NCI-H2107 treated with DMSO at 0.1 percent for 48 hours (cell line): ENCODE measurements at regions not wholly inside any gene's neighbourhood (a gene's known extent, or its start where the extent isn't known, plus 50 kb on each side); places are given as distances from the start of the nearest gene placed in this dataset.
"Not testable (repeated sequence)": the region's sequence is repeated elsewhere in the genome, so short reads cannot be mapped to it uniquely, and the experiment has no call there.

Source experiments
- DNase-seq: peaks from one replicate; lab custom pipeline; 2025; ENCODE audit not compliant: unreplicated experiment; lab: John Stamatoyannopoulos, UW

DNA sequence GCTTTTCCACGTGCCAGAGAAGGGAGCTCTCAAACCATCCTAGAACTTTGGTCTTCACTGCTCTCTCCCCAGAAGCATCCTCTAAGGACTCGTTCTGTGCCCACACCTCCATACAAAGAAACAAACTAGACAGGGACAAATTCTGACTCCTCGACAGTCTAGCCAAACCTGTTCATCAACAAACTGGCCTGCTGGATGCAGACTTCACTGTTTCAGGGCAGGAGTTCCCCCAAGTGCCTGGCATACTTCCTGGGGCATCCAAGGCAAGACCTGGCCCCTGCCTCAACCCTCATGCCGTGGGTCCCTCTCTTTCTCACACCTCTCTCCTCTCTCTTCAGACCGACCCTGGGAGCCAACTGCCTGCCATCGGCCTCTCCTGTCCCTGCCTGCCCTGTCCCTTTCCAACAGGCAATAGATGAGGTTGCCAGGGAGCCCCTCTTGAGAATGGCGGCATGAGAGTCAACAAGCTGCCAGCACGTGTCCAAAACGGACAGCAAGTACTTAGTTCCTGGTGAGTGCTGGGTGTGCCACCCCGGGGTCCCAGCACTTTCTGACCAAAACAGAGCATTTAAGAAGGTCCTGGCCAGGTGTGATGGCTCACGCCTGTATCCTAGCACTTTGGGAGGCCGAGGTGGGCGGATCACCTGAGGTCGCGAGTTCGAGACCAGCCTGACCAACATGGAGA, 79.1 kb upstream of the HES1 start:
- no peak for DNase-seq

DNA sequence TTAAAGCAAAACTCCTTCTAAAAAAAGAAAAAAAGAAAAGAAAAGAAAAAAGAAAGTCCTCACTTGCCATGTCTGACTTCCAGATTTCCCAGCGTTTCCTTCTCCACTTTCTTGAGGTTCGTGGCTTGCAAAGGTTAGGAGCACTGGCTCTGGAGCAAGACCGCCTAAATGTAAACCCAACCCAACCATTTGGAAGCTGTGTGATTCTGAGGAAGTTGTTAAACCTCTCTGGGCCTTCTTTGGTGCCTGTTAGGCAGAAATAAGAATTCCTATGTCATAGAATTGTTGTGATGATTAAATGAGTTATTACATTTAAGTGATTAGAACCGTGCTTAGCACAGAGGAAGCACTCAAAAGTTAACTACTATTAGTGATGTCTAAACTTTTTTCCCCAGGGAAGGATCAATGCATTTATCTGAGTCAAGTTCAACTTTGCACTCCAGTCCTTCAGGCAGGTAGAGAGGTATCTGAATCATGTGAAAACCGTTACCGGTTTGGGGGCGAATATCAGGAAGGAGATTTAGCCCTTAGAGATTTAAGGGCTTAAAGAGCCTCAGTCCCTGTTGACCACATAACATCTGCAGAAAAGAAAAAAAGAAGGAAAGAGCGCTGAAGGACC, 78.3 kb upstream of the HES1 start:
- no peak for DNase-seq

- peak; percentile 93 for DNase-seq
Observed at GRCh38 chr3:194058189-194058571, 77.8 kb upstream of the HES1 start.

DNA sequence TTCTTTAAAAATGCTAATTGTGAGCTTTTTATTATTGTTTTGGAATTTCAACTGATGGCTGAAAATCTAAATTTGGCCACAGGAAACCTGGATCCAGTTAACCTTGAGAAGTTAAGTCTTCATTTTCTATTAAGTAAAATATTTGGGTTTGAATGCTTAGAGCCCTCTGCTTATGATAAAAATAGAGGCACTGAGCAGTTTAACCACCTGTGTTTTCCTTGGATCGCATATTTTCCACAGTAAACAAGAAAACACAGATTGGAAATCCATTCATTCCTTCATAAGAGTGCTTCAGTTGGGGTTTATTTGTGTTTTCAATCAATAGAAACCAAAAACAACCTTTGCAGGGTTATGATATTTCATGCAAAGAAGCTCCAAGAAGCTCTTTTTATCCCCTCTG, 77.2 kb upstream of the HES1 start:
- DNase-seq, result no peak

- DNase-seq, result no peak
Observed at GRCh38 chr3:194061421-194062030, 74.4 kb upstream of the HES1 start.

GRCh38 chr3:194062830-194063229, 73.1 kb upstream of the HES1 start:
- DNase-seq, result no peak

- no peak for DNase-seq
Observed at GRCh38 chr3:194064380-194065332, 71.3 kb upstream of the HES1 start.

GRCh38 chr3:194067327-194067726, 68.6 kb upstream of the HES1 start:
- DNase-seq, result not testable (repeated sequence)

DNA sequence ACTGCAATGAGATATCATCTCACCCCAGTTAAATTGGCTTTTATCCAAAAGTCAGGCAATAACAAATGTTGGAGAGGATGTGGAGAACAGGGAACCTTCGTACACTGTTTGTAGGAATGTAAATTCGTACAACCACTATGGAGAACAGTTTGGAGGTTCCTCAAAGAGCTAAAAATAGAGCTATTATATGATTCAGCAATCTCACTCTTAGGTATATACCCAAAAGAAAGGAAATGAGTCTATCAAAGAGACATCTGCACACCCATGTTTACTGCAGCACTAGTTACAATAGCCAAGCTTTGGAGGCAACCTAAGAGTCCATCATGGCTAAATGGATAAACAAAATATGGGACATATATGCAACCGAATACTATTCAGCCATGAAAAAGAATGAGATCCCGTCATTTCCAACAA, 68.0 kb upstream of the HES1 start:
- no peak for DNase-seq

DNA sequence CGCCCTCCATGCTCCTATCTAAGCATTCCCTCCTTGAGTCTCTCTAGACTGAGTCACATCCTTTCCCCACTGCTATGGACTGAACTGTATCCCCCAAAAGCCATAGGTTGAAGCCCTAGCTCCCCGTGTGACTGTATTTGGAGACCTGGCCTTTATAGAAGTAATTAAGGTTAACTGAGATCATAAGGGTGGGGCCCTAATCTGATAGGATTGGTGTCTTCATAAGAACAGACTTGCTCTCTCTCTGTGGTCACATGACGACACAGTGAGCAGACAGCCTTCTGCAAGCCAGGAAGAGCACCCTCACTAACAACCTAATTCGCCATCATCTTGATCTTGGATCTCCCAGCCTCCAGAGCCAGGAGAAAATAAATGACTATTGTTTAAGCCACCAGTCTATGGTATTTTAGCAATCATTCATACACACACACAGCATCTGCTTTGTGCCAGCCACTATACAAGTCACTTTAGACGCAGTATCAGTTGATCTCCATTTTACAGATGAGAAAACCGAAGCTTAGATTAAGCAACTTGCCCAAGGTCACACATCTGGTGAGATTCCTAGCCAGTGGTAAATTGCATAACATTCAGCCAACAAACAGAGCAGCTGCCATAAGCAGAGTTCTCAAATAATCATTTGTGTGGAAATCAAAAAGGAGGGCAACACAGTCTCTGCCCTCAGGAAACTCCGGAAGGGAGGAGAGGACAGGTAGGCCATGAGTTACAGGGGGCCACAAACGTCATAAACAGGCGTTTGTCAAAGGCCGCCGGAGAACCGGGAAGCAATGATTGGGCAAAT, 66.3 kb upstream of the HES1 start:
- DNase-seq, result no peak

DNA sequence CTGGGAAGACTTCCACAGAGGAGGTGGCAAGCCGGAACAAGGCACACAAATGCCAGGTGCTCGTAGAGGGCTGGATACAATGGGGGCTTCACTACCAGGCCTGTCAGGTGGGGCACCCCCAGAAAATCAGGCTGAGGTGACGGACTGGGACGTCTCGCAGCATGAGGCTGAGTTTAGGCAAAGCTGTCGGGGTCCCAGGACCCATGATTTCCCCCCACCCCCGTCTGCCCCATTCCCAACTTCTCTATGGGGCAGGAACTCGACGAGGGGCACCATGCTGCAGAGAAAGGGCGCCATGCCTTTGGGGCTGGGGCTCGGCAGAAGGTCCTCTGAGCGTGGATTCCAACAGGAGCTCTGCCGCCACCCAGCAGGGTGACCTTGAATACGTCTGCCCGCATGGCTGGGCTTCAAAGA, 65.7 kb upstream of the HES1 start:
- no peak for DNase-seq

GRCh38 chr3:194070634-194071409, 65.1 kb upstream of the HES1 start:
- peak; percentile 75 for DNase-seq

GRCh38 chr3:194072097-194072428, 63.9 kb upstream of the HES1 start:
- DNase-seq, result no peak

DNA sequence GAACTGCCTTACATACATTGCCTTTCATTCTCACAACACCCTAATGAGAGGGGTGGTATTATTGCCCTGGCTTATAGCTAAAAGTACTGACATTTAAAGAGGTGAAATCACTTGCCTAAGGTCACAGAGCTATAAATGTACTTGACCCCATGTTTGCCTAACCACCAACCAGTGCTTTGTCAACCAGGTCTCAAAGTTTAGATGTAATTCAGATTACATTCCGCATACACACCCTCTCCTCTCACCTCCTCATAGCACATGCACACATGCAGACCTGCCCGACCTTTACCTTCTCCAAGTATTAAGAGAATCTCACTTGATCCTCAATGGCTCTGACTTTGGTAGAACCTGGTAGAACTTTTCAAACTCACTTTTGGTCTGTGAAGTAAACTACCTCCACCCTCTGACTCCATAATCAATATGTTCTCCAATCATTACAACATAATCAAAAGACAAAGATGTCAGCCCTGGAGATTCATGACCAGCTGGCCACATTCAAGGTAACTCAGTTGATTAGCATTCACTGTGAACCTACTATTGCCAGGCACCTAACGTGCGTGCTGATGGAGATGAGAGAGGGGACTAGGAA, 63.2 kb upstream of the HES1 start:
- DNase-seq, result no peak

- DNase-seq, result no peak
Observed at GRCh38 chr3:194073926-194074325, 62.0 kb upstream of the HES1 start.

- DNase-seq, result no peak
Observed at GRCh38 chr3:194075088-194075615, 60.8 kb upstream of the HES1 start.

GRCh38 chr3:194075802-194076460, 60.0 kb upstream of the HES1 start:
- no peak for DNase-seq

GRCh38 chr3:194076475-194076874, 59.5 kb upstream of the HES1 start:
- DNase-seq, result no peak

- no peak for DNase-seq
Observed at GRCh38 chr3:194077602-194078001, 58.3 kb upstream of the HES1 start.
